WTC11 (cell line): ENCODE measurements at regions not wholly inside any gene's neighbourhood (a gene's known extent, or its start where the extent isn't known, plus 50 kb on each side); places are given as distances from the start of the nearest gene placed in this dataset.

Experiments used
- ATAC-seq: fragments of 200-7000 bp; cut with Tn5 transposase; 2 replicates; pipeline ENCODE4 v1.10.0; 2021; ENCODE audit warnings: mild to moderate bottlenecking, moderate library complexity
- CTCF ChIA-PET: fragments of 300-600 bp; sonication (Branson Sonifier 250); formaldehyde crosslinking; loops from one replicate; lab custom pipeline; 2021; ENCODE audit warnings: antibody characterized with exemption; lab: Charles Lee
- POLR2A ChIA-PET: fragments of 350-600 bp; sonication (Branson Sonifier 250); formaldehyde crosslinking; loops from one replicate; lab custom pipeline; 2021; ENCODE audit warnings: antibody characterized with exemption; lab: Charles Lee
- DNase-seq: peaks from one replicate; pipeline ENCODE4 v3.0.0; 2021; ENCODE audit warnings: low spot score
- H3K27ac Mint-ChIP-seq: 2 replicates; pipeline ENCODE4 v1.8.0; 2021; ENCODE audit warnings: mixed read lengths
- H3K27me3 Mint-ChIP-seq: 2 replicates; pipeline ENCODE4 v1.8.0; 2021; ENCODE audit warnings: low read depth, mild to moderate bottlenecking, moderate library complexity, mixed read lengths
- H3K36me3 Mint-ChIP-seq: 2 replicates; pipeline ENCODE4 v1.8.0; 2021; ENCODE audit warnings: mixed read lengths
- H3K4me1 Mint-ChIP-seq: 2 replicates; pipeline ENCODE4 v1.8.0; 2022; ENCODE audit warnings: mixed read lengths
- H3K4me3 Mint-ChIP-seq: 2 replicates; pipeline ENCODE4 v1.8.0; 2021; ENCODE audit warnings: mild to moderate bottlenecking, moderate library complexity, mixed read lengths
- H3K9me3 Mint-ChIP-seq: 2 replicates; pipeline ENCODE4 v1.8.0; 2021; ENCODE audit warnings: mixed read lengths
- CREB1 ChIP-seq: sonication (generic); formaldehyde crosslinking; IDR thresholded peaks from 2 replicates; pipeline ENCODE4 v1.8.0; 2023; ENCODE audit warnings: mild to moderate bottlenecking, missing genetic modification reagents
- ERG ChIP-seq: fragments of 250-450 bp; sonication (Bioruptor Pico); IDR thresholded peaks from 2 replicates; pipeline ENCODE4 v1.8.0; 2021; ENCODE audit warnings: mild to moderate bottlenecking
- ETV6 ChIP-seq: sonication (generic); formaldehyde crosslinking; IDR thresholded peaks from 2 replicates; pipeline ENCODE4 v1.8.1; 2022; ENCODE audit warnings: mild to moderate bottlenecking, missing genetic modification reagents
- FOXP1 ChIP-seq: sonication (generic); formaldehyde crosslinking; IDR thresholded peaks from 2 replicates; pipeline ENCODE4 v1.8.0; 2022; ENCODE audit warnings: missing genetic modification reagents, mild to moderate bottlenecking, moderate library complexity, borderline replicate concordance
- HMGA2 ChIP-seq: fragments of 250-450 bp; sonication (Bioruptor Pico); IDR thresholded peaks from 2 replicates; pipeline ENCODE4 v1.4.0; 2021; ENCODE audit warnings: mild to moderate bottlenecking, moderate library complexity
- JAZF1 ChIP-seq: fragments of 250-450 bp; sonication (Bioruptor Pico); IDR thresholded peaks from 2 replicates; pipeline ENCODE4 v1.9.0; 2021; ENCODE audit warnings: moderate library complexity, mild to moderate bottlenecking, inconsistent platforms
- NFATC4 ChIP-seq: fragments of 250-450 bp; sonication (Bioruptor Pico); IDR thresholded peaks from 2 replicates; pipeline ENCODE4 v1.9.0; 2021; ENCODE audit warnings: mild to moderate bottlenecking
- NR1H2 ChIP-seq: sonication (generic); formaldehyde crosslinking; IDR thresholded peaks from 2 replicates; pipeline ENCODE4 v1.9.0; 2021; ENCODE audit warnings: mild to moderate bottlenecking, moderate library complexity, missing genetic modification reagents
- NR2C2 ChIP-seq: sonication (generic); formaldehyde crosslinking; IDR thresholded peaks from 2 replicates; pipeline ENCODE4 v1.8.0; 2022; ENCODE audit warnings: mild to moderate bottlenecking, missing genetic modification reagents
- OVOL2 ChIP-seq: fragments of 250-450 bp; sonication (Bioruptor Pico); IDR thresholded peaks from 2 replicates; pipeline ENCODE4 v1.9.0; 2021; ENCODE audit warnings: mild to moderate bottlenecking, borderline replicate concordance
- PREB ChIP-seq: sonication (generic); formaldehyde crosslinking; IDR thresholded peaks from 2 replicates; pipeline ENCODE4 v1.8.1; 2022; ENCODE audit warnings: mild to moderate bottlenecking, missing genetic modification reagents, moderate library complexity, borderline replicate concordance
- RELA ChIP-seq: sonication (generic); formaldehyde crosslinking; IDR thresholded peaks from 2 replicates; pipeline ENCODE4 v1.8.1; 2022; ENCODE audit warnings: missing genetic modification reagents, mild to moderate bottlenecking, borderline replicate concordance
- ZNF281 ChIP-seq: sonication (generic); formaldehyde crosslinking; IDR thresholded peaks from 2 replicates; pipeline ENCODE4 v1.8.0; 2023; ENCODE audit warnings: mild to moderate bottlenecking, missing genetic modification reagents
- ZNF396 ChIP-seq: fragments of 250-450 bp; sonication (Bioruptor Pico); IDR thresholded peaks from 2 replicates; pipeline ENCODE4 v1.8.0; 2021; ENCODE audit warnings: mild to moderate bottlenecking, moderate library complexity, borderline replicate concordance
- TF ChIP-seq, protein P1 (sequence below): fragments of 250-450 bp; sonication (Bioruptor Pico); IDR thresholded peaks from 2 replicates; pipeline ENCODE4 v1.9.0; 2021; ENCODE audit warnings: mild to moderate bottlenecking, borderline replicate concordance
- TF ChIP-seq, protein P2 (sequence below): sonication (generic); formaldehyde crosslinking; IDR thresholded peaks from 2 replicates; pipeline ENCODE4 v1.8.1; 2022; ENCODE audit warnings: mild to moderate bottlenecking, moderate library complexity, missing genetic modification reagents
- TF ChIP-seq, protein P3 (sequence below): sonication (generic); formaldehyde crosslinking; IDR thresholded peaks from 2 replicates; pipeline ENCODE4 v1.8.1; 2022; ENCODE audit warnings: low read depth, missing genetic modification reagents, borderline replicate concordance
- TF ChIP-seq, protein P4 (sequence below): sonication (generic); formaldehyde crosslinking; IDR thresholded peaks from 2 replicates; pipeline ENCODE4 v1.8.0; 2022; ENCODE audit warnings: mild to moderate bottlenecking, missing genetic modification reagents
- TF ChIP-seq, protein P5 (sequence below): fragments of 250-450 bp; sonication (Bioruptor Pico); IDR thresholded peaks from 2 replicates; pipeline ENCODE4 v1.9.0; 2021; ENCODE audit warnings: moderate library complexity, mild to moderate bottlenecking, inconsistent platforms, borderline replicate concordance

- H3K9me3 Mint-ChIP-seq: peaks cover 51% of the 10 kb centered on the region
- no peak for DNase-seq
- H3K36me3 Mint-ChIP-seq: peaks cover 21% of the 10 kb centered on the region
These were observed 495.1 kb downstream of the TBC1D22A start for GRCh38 chr22:47257566-47257965.

GRCh38 chr22:47251911-47252310 lies 489.5 kb downstream of the TBC1D22A start:
- Mint-ChIP-seq H3K4me3 (no peak overlapping the region), H3K36me3 (peaks cover 19% of the 10 kb centered on the region), H3K27me3 (peaks cover 14% of the 10 kb centered on the region), H3K9me3 (peaks cover 43% of the 10 kb centered on the region), H3K27ac (no peak overlapping the region), H3K4me1 (no peaks in the 10 kb centered on the region)
- ATAC-seq (no peak), DNase-seq (no peak)
- POLR2A ChIA-PET: no interaction called here
- CTCF ChIA-PET: no interaction called here
- TF ChIP-seq ETV6 (CRISPR knock-in tag) (no peak), ZNF396 (CRISPR knock-in tag) (no peak), HMGA2 (no peak), OVOL2 (CRISPR knock-in tag) (no peak), ERG (CRISPR knock-in tag) (no peak), NFATC4 (CRISPR knock-in tag) (no peak), ZNF281 (CRISPR knock-in tag) (no peak), NR1H2 (no peak), RELA (no peak), FOXP1 (no peak), CREB1 (no peak), JAZF1 (CRISPR knock-in tag) (no peak), NR2C2 (CRISPR knock-in tag) (no peak), PREB (CRISPR knock-in tag) (no peak)
- TF ChIP-seq, protein P1, sequence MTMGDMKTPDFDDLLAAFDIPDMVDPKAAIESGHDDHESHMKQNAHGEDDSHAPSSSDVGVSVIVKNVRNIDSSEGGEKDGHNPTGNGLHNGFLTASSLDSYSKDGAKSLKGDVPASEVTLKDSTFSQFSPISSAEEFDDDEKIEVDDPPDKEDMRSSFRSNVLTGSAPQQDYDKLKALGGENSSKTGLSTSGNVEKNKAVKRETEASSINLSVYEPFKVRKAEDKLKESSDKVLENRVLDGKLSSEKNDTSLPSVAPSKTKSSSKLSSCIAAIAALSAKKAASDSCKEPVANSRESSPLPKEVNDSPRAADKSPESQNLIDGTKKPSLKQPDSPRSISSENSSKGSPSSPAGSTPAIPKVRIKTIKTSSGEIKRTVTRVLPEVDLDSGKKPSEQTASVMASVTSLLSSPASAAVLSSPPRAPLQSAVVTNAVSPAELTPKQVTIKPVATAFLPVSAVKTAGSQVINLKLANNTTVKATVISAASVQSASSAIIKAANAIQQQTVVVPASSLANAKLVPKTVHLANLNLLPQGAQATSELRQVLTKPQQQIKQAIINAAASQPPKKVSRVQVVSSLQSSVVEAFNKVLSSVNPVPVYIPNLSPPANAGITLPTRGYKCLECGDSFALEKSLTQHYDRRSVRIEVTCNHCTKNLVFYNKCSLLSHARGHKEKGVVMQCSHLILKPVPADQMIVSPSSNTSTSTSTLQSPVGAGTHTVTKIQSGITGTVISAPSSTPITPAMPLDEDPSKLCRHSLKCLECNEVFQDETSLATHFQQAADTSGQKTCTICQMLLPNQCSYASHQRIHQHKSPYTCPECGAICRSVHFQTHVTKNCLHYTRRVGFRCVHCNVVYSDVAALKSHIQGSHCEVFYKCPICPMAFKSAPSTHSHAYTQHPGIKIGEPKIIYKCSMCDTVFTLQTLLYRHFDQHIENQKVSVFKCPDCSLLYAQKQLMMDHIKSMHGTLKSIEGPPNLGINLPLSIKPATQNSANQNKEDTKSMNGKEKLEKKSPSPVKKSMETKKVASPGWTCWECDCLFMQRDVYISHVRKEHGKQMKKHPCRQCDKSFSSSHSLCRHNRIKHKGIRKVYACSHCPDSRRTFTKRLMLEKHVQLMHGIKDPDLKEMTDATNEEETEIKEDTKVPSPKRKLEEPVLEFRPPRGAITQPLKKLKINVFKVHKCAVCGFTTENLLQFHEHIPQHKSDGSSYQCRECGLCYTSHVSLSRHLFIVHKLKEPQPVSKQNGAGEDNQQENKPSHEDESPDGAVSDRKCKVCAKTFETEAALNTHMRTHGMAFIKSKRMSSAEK (CRISPR knock-in tag): no peak
- TF ChIP-seq, protein P2, sequence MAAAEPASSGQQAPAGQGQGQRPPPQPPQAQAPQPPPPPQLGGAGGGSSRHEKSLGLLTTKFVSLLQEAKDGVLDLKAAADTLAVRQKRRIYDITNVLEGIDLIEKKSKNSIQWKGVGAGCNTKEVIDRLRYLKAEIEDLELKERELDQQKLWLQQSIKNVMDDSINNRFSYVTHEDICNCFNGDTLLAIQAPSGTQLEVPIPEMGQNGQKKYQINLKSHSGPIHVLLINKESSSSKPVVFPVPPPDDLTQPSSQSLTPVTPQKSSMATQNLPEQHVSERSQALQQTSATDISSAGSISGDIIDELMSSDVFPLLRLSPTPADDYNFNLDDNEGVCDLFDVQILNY (CRISPR knock-in tag): no peak
- TF ChIP-seq, protein P3, sequence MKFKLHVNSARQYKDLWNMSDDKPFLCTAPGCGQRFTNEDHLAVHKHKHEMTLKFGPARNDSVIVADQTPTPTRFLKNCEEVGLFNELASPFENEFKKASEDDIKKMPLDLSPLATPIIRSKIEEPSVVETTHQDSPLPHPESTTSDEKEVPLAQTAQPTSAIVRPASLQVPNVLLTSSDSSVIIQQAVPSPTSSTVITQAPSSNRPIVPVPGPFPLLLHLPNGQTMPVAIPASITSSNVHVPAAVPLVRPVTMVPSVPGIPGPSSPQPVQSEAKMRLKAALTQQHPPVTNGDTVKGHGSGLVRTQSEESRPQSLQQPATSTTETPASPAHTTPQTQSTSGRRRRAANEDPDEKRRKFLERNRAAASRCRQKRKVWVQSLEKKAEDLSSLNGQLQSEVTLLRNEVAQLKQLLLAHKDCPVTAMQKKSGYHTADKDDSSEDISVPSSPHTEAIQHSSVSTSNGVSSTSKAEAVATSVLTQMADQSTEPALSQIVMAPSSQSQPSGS (CRISPR knock-in tag): no peak
- TF ChIP-seq, protein P4, sequence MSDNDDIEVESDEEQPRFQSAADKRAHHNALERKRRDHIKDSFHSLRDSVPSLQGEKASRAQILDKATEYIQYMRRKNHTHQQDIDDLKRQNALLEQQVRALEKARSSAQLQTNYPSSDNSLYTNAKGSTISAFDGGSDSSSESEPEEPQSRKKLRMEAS (CRISPR knock-in tag): no peak

More at GRCh38 chr22:47257566-47257965, 495.1 kb downstream of the TBC1D22A start:
- ATAC-seq: no peak
- ChIA-PET CTCF (interaction anchor here (1.2 kb wide), 1 partner anchor 51 kb away, joined by 3 read pairs; no protein-coding TSS in a partner anchor), POLR2A (no interaction called here)
- peaks cover 20% of the 10 kb centered on the region for H3K27me3 Mint-ChIP-seq
- H3K4me1 Mint-ChIP-seq: no peaks in the 10 kb centered on the region
- H3K4me3 Mint-ChIP-seq: no peak overlapping the region
- H3K27ac Mint-ChIP-seq: no peak overlapping the region
- TF ChIP-seq, protein P5, sequence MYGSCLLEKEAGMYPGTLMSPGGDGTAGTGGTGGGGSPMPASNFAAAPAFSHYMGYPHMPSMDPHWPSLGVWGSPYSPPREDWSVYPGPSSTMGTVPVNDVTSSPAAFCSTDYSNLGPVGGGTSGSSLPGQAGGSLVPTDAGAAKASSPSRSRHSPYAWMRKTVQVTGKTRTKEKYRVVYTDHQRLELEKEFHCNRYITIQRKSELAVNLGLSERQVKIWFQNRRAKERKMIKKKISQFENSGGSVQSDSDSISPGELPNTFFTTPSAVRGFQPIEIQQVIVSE (CRISPR knock-in tag): no peak
- TF ChIP-seq PREB (CRISPR knock-in tag): no peak
